ENCODE measurements at regions not wholly inside any gene's neighbourhood (a gene's known extent, or its start where the extent isn't known, plus 50 kb on each side); places are given as distances from the start of the nearest gene placed in this dataset.

DNA sequence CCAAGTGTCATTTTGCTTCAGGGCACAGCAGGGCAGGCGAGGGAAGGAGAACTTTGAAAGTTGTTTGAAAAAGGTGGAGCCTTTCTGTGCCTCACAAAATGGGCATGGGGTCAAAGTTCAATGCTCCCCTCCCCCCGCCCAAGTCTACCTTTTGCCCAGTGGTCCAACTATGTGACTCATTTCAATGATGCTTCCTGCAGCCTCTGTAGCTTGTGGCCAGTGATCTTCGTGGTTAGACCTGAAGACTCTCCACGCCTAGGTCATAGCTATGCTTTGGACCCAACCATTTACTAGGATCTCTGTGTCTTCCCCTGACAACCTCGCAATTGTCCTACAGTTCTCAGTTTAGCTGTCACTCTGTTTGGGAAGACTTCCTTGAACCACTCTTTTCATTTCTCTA is 280.3 kb upstream of the GJB5 start:
- no peaks in the 10 kb centered on the region for H3K4me1 ChIP-seq
- H3K27me3 ChIP-seq (ENCODE audit: low read depth): no peaks in the 10 kb centered on the region
- no peak for DNase-seq (ENCODE audit: low spot score in 2 of 2)
- no peaks in the 10 kb centered on the region for H3K9me3 ChIP-seq
- no peak overlapping the region for H3K4me3 ChIP-seq
- no peaks in the 10 kb centered on the region for H3K36me3 ChIP-seq (replicated peaks)
- in situ Hi-C loops (cut with MboI; ENCODE audit: low sequenced_read_pairs): no loop called here

DNA sequence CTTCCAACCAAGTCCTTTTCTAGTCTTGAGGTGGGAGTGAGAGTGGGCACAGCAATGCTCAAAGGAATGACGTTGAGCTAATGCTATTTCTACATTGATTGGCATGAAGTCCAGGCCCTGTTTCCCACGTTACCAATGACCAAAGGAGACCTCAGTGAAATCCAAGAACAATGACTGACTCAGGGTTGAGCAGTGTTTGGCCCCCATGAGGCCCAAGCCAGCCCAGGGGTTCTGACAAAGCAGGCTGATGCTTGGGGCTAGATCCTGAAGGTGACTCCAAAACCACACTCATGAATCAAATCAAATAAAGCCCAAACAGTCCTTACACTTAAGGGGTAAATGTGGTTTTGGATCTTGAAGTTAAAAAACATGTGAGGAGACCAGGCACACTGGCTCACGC is 278.5 kb upstream of the GJB5 start:
- in situ Hi-C loops (cut with MboI; ENCODE audit: low sequenced_read_pairs): no loop called here
- no peaks in the 10 kb centered on the region for H3K36me3 ChIP-seq (replicated peaks)
- H3K4me3 ChIP-seq: no peak overlapping the region
- no peaks in the 10 kb centered on the region for H3K27me3 ChIP-seq (ENCODE audit: low read depth)
- no peaks in the 10 kb centered on the region for H3K9me3 ChIP-seq
- no peaks in the 10 kb centered on the region for H3K4me1 ChIP-seq
- no peak for DNase-seq (ENCODE audit: low spot score in 2 of 2)

DNA sequence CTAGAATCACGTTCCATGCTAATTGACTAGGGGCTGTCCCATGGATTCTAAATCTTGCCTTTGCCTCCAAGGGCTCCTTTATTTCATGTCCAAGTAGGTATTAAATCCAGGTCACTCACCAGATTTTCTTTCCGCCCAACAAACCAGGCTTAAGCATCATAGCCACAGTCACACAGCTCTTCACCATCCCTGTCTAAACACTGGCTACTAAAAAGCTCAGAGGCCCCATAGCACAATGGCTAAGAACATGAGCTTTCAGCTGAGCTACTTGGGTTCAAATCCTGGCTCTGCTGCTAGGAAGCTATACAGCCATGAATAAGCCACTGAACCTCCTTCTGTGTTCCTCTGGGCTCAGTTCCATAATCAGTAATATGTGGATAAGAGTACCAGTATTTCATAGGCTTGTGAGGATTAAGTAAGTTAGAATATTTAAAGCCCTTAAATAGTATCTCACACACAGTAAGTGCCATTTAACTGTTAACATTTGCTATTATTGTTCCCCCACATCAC is 277.2 kb upstream of the GJB5 start:
- Histone ChIP-seq H3K36me3 (replicated peaks) (no peaks in the 10 kb centered on the region), H3K9me3 (no peaks in the 10 kb centered on the region), H3K27me3 (ENCODE audit: low read depth) (no peaks in the 10 kb centered on the region), H3K4me1 (no peaks in the 10 kb centered on the region), H3K4me3 (no peak overlapping the region)
- in situ Hi-C loops (cut with MboI; ENCODE audit: low sequenced_read_pairs): no loop called here
- no peak for DNase-seq (ENCODE audit: low spot score in 2 of 2)

DNA sequence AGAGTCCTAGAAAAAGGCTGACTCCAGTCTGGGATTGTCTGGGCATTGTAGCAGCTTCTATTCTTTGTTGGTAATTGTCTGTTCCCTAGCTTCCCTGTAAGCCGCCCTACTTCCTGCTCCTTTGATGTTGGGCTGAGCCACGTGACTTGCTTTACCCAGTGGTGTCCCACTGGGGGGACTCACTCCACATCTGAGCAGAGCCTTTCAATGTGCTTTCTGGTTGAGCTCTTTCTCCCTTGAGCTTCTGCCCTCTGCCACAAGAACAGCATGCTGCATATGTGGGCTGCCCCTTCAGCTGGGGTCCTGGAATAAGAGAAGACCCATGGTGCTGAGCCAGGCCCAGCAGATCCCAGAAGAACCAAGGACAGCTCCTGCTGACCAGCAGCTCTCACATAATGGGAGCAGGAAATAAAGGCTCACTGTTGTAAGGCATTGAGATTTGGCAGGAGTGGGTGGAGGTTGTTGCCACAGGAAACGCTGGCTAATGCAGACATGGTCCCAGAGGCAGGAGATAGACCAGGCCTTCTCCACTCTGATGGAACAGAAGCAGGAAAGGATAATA is 276.3 kb upstream of the GJB5 start:
- no peaks in the 10 kb centered on the region for H3K4me1 ChIP-seq
- H3K36me3 ChIP-seq (replicated peaks): no peaks in the 10 kb centered on the region
- H3K27me3 ChIP-seq (ENCODE audit: low read depth): no peaks in the 10 kb centered on the region
- in situ Hi-C loops (cut with MboI; ENCODE audit: low sequenced_read_pairs): no loop called here
- DNase-seq (ENCODE audit: low spot score in 2 of 2): no peak
- H3K9me3 ChIP-seq: no peaks in the 10 kb centered on the region
- no peak overlapping the region for H3K4me3 ChIP-seq

DNA sequence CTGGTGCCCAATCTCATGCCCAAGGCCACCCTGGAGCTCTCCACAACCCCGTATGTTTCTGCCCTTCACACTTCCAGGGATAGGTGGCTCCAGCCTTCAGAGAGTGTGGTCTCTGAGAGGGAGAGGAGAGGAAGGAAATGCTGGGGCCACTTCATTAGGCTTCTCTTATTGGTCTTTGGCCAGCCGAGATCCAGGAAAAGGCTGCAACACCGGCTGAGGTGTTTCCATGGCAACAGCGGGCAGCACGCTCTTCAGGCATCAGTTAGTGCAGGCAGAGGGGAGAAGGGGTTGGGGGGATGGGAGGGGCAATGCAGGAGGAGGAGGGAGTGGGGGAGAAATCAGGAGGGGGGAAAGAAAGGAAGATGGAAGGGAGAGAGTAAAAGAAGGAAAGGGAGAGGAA is 275.1 kb upstream of the GJB5 start:
- Histone ChIP-seq H3K27me3 (ENCODE audit: low read depth) (no peaks in the 10 kb centered on the region), H3K4me3 (no peak overlapping the region)
- DNase-seq (ENCODE audit: low spot score in 2 of 2): no peak

DNA sequence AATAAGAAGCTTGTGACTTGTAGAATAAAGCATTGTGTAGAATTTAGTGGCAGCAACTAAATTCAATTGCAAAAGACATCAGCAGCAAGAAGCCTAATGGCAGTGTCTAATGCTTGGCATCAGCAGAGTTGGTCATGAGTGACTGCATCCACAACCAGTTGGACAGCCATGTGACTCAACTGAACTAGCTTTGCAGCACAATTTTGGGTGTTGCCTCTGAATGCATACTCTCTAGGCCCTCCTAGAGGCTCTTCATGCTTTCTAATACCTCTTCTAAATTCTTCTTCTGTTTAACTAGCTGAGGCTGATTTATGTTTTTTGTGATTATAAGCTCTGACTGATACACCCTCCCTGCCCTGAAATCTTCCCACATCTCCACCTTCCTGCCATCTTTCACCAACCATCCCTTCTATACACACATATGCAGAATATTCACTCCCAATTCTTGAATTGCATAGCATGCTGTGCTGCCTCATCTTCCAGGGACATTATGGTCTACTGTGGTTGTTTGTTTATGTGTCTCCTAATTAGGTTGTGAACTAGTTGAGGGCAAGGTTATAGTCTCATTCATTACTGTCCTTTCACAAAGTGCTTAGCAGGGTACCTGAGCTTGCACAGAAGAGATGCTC is 266.7 kb upstream of the GJB5 start:
- Histone ChIP-seq H3K27me3 (ENCODE audit: low read depth) (no peaks in the 10 kb centered on the region), H3K36me3 (replicated peaks) (no peaks in the 10 kb centered on the region), H3K4me1 (no peaks in the 10 kb centered on the region), H3K9me3 (no peaks in the 10 kb centered on the region), H3K4me3 (no peak overlapping the region)
- DNase-seq (ENCODE audit: low spot score in 2 of 2): no peak
- in situ Hi-C loops (cut with MboI; ENCODE audit: low sequenced_read_pairs): no loop called here

More for the DNA sequence above, 275.1 kb upstream of the GJB5 start:
- H3K36me3 ChIP-seq (replicated peaks): no peaks in the 10 kb centered on the region
- H3K4me1 ChIP-seq: no peaks in the 10 kb centered on the region
- no peaks in the 10 kb centered on the region for H3K9me3 ChIP-seq
- in situ Hi-C loops (cut with MboI; ENCODE audit: low sequenced_read_pairs): no loop called here

DNA sequence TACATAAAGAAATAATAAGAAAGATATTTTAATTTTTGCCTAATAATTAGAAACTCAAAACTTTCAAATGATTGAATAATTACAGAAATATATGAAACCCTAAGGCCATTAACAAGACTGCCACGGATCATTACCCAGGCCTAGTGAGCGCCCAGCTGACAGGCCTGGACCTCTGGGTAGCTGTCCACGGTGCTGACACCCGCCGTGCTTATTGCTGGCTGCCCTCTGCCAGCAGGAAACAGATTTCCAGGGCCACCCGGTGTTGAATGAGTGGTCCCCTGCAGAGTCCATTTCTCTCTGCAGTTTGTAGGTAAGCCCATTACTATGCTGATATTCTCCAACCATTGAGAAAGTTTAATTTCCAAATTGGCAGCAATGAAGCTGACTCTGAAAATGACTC is 254.4 kb upstream of the GJB5 start:
- Histone ChIP-seq H3K4me3 (no peak overlapping the region), H3K36me3 (replicated peaks) (no peaks in the 10 kb centered on the region), H3K9me3 (no peaks in the 10 kb centered on the region), H3K4me1 (no peaks in the 10 kb centered on the region), H3K27me3 (ENCODE audit: low read depth) (no peaks in the 10 kb centered on the region)
- in situ Hi-C loops (cut with MboI; ENCODE audit: low sequenced_read_pairs): no loop called here
- peak in 1 of 2 experiments; percentile 51 for DNase-seq (ENCODE audit: low spot score in 2 of 2)

DNA sequence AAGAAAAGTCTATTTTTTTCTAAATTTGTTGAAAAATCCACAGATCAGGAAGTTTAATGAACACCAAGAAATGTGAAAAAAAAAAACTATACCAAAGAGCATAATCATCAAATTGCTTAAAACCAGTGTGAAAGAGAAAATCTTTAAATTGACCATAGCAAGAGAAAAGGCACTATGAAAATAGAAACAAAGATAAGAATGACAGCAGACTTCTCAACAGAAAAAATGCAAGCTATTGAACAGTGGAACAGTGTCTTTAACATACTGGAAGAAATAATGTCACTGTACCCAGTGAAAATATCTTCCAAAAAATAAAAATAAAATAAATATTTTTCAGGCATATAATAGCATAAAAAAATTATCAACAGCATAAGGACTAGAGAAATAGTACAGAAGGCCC is 243.0 kb upstream of the GJB5 start:
- in situ Hi-C loops (cut with MboI; ENCODE audit: low sequenced_read_pairs): no loop called here
- no peaks in the 10 kb centered on the region for H3K36me3 ChIP-seq (replicated peaks)
- no peaks in the 10 kb centered on the region for H3K27me3 ChIP-seq (ENCODE audit: low read depth)
- DNase-seq (ENCODE audit: low spot score in 2 of 2): no peak
- H3K4me3 ChIP-seq: no peak overlapping the region
- H3K9me3 ChIP-seq: no peaks in the 10 kb centered on the region
- H3K4me1 ChIP-seq: no peaks in the 10 kb centered on the region

DNA sequence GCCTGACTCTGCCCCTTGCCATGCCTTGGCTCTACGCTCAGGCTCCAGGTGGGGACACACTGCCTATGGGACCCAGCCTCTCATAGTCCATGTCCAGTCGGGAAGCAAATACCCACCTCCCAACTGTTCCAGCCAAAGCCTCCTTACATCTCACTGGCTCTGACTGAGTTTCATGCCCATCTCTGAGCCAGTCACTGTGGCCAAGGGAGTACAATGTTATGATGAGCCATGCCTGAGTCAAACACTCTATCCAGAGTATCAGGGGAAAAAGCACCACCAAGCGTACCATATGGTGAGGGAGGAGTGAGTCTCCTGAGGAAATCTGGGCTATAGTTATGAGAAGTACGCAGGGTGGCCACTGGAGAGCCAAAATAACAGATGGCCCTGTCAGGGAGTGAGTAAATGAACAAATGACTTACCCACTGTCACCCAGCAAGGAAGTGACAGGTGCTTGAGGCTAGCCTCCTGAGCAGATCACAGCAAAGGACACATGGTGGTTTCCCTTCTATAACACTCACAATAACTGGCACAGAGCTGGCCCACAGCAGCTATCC is 236.6 kb upstream of the GJB5 start:
- H3K36me3 ChIP-seq (replicated peaks): no peaks in the 10 kb centered on the region
- DNase-seq (ENCODE audit: low spot score in 2 of 2): no peak
- no peaks in the 10 kb centered on the region for H3K4me1 ChIP-seq
- H3K9me3 ChIP-seq: no peaks in the 10 kb centered on the region
- H3K27me3 ChIP-seq (ENCODE audit: low read depth): no peaks in the 10 kb centered on the region
- in situ Hi-C loops (cut with MboI; ENCODE audit: low sequenced_read_pairs): no loop called here
- H3K4me3 ChIP-seq: no peak overlapping the region

DNA sequence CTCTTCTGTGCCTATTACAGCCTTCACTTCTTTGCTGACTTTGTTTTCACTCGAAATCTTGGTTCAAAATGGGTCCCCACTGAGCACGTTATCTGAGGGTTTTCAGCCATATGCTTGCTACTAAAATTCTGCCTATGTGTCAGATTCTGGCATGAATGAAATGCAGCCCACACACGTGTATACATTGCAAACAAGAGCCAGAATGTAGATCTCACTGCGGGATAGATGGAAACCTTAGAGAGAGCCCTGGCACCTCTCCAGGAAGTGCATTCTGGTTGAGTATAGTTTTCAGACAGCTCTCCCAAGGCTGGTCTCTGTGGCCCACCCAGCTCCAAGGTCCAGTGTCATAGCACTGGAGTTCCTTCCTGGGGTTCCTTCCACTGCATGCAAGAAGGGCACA is 234.7 kb upstream of the GJB5 start:
- Histone ChIP-seq H3K27me3 (ENCODE audit: low read depth) (no peaks in the 10 kb centered on the region), H3K36me3 (replicated peaks) (no peaks in the 10 kb centered on the region), H3K4me3 (no peak overlapping the region), H3K4me1 (no peaks in the 10 kb centered on the region), H3K9me3 (no peaks in the 10 kb centered on the region)
- DNase-seq (ENCODE audit: low spot score in 2 of 2): no peak
- in situ Hi-C loops (cut with MboI; ENCODE audit: low sequenced_read_pairs): no loop called here

DNA sequence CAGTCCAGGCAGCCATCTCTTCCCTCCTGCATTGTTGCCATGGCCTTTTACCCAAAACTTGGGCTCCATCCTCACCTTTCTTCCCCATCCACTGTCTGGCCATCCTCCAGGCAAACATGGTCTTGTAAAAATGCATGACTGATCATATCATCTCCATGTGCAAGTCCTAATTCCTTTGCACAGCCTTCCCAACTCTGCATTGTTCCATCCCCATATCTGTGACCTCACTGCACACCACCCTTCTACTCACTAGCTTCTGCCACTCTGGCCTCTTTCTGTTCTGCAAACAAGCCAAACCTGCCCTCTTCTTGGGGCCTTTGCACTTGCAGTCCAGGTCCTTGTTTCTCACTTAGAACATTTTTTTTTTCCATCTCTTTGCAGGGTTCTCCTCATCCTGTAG is 230.1 kb upstream of the GJB5 start:
- H3K9me3 ChIP-seq: no peaks in the 10 kb centered on the region
- no peak overlapping the region for H3K4me3 ChIP-seq
- DNase-seq (ENCODE audit: low spot score in 2 of 2): no peak
- H3K36me3 ChIP-seq (replicated peaks): no peaks in the 10 kb centered on the region
- in situ Hi-C loops (cut with MboI; ENCODE audit: low sequenced_read_pairs): no loop called here
- H3K27me3 ChIP-seq (ENCODE audit: low read depth): no peaks in the 10 kb centered on the region
- no peaks in the 10 kb centered on the region for H3K4me1 ChIP-seq

DNA sequence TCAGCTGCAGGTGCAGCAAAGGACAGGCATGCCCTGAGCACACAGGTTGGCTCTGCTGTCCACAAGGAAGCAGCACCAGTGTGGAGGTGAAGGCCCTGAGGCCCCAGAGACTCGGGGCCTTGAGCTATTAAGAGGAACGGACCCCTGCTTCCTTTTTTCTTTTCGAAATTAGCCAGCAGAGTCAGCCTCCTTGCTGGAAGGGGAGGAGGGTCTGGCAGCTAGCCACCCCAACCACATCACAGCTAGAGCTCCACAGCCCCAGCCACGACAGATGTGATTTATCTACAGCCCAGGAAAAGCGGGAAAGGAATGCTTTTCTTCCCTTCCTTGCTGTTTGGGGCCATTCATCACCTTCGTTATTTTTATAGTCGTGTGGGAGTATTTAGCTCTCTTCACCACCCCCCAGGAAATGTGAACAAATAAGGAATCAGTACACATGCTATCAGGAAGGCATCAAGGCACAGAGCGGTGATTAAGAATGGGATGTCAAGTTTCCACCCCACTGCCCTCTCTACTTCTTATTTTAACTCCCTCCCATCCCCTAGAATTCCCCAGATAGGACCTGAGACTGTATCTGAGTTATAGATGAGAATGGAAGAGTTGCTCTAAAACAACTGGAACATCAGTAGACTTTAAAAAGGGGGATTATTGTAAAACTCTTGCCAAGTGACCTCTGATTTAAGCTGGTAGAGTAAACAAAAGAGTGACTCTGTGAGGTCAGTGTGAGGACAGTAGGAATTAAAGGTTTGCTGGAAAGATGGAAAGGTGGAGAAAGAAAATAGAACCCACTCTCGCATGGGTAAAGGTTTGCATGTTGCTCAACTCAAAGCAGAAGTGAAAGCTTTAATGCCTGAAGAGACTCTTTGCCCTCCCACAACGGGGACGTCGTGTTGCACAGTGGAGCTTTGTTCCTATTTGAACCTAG is 224.7 kb upstream of the GJB5 start:
- no peaks in the 10 kb centered on the region for H3K36me3 ChIP-seq (replicated peaks)
- H3K4me3 ChIP-seq: no peak overlapping the region
- in situ Hi-C loops (cut with MboI; ENCODE audit: low sequenced_read_pairs): no loop called here
- no peak for DNase-seq (ENCODE audit: low spot score in 2 of 2)
- no peaks in the 10 kb centered on the region for H3K4me1 ChIP-seq
- no peaks in the 10 kb centered on the region for H3K9me3 ChIP-seq
- H3K27me3 ChIP-seq (ENCODE audit: low read depth): no peaks in the 10 kb centered on the region

DNA sequence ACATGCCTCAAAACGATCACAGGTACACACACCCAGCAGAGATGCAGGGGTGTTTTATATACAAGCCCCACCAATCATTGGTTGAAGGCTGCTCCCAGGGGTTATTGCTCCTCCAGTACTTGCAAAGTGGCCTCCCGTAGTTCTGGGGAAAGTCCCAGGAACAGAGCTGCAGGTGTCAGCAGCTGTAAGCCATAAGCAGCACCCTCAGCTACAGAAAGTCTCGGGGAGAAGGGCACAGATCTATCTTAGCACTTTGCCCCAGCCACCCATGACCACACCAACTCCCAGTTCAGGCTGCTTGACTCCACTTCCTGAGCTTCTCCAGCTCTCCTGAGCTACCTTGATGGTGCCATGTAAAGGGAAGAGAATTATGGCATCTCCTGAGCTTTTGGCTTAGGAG is 222.7 kb upstream of the GJB5 start:
- Histone ChIP-seq H3K36me3 (replicated peaks) (no peaks in the 10 kb centered on the region), H3K9me3 (no peaks in the 10 kb centered on the region), H3K4me3 (no peak overlapping the region), H3K27me3 (ENCODE audit: low read depth) (no peaks in the 10 kb centered on the region), H3K4me1 (no peaks in the 10 kb centered on the region)
- no peak for DNase-seq (ENCODE audit: low spot score in 2 of 2)
- in situ Hi-C loops (cut with MboI; ENCODE audit: low sequenced_read_pairs): no loop called here

DNA sequence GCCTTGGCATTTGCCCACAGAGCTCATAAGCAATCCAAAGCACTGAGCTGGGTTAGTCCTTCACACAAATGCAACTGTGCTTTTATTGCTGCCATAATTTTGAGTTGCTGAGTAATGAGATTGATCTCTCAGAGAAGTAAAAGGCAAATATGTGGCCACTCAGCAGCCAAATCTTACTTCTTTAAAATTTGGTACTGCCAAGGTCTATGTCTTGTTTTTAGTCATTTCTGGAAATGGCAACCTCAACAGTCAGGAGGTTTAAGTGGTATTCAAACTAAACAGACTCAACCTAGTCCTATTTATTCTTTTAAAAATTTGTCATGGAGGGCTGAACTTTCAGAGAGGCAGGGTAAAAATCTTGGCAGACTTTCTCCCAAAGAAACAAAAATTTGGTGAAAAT is 216.4 kb upstream of the GJB5 start:
- Histone ChIP-seq H3K36me3 (replicated peaks) (no peaks in the 10 kb centered on the region), H3K4me1 (no peaks in the 10 kb centered on the region), H3K27me3 (ENCODE audit: low read depth) (no peaks in the 10 kb centered on the region), H3K9me3 (no peaks in the 10 kb centered on the region), H3K4me3 (no peak overlapping the region)
- in situ Hi-C loops (cut with MboI; ENCODE audit: low sequenced_read_pairs): no loop called here
- DNase-seq (ENCODE audit: low spot score in 2 of 2): no peak

All from HAP-1 (cell line).